Astrocyte of the spinal cord (primary cell): ENCODE measurements at regions not wholly inside any gene's neighbourhood (a gene's known extent, or its start where the extent isn't known, plus 50 kb on each side); places are given as distances from the start of the nearest gene placed in this dataset.
"Not testable (repeated sequence)": the region's sequence is repeated elsewhere in the genome, so short reads cannot be mapped to it uniquely, and the experiment has no call there.

Experiments
- DNase-seq: peaks from one replicate; pipeline ENCODE4 v3.0.0; 2011; ENCODE audit warnings: low read depth, low spot score
- H3K4me3 ChIP-seq: 2 replicates; pipeline ENCODE4 v1.5.1; 2011; ENCODE audit warnings: low read depth, mild to moderate bottlenecking, low read length, moderate library complexity
- CTCF ChIP-seq: IDR thresholded peaks from 2 replicates; pipeline ENCODE4 v1.5.1; 2012; ENCODE audit warnings: low read depth, mild to moderate bottlenecking, low read length, inconsistent platforms
- in situ Hi-C: cut with HindIII; loops from 2 replicates; pipeline ENCODE4 v1.10.0; 2017; ENCODE audit warnings: low sequenced_read_pairs

- DNase-seq, result no peak
- in situ Hi-C loops, result no loop called here
- no peak for TF ChIP-seq CTCF
- H3K4me3 ChIP-seq, result no peak overlapping the region
Measured at GRCh38 chrX:35392232-35392631, 405.9 kb upstream of the MAGEB16 start.

- DNase-seq, result no peak
- no peak overlapping the region for H3K4me3 ChIP-seq
- in situ Hi-C loops, result no loop called here
- no peak for TF ChIP-seq CTCF
Measured at GRCh38 chrX:35406386-35406785, 391.8 kb upstream of the MAGEB16 start.

GRCh38 chrX:35416782-35417181 is 381.4 kb upstream of the MAGEB16 start:
- H3K4me3 ChIP-seq, result no peak overlapping the region
- in situ Hi-C loops, result no loop called here
- DNase-seq, result no peak
- no peak for TF ChIP-seq CTCF

GRCh38 chrX:35432056-35432455 is 366.1 kb upstream of the MAGEB16 start:
- DNase-seq, result no peak
- no peak for TF ChIP-seq CTCF
- in situ Hi-C loops, result no loop called here
- H3K4me3 ChIP-seq, result no peak overlapping the region

GRCh38 chrX:35439034-35439660 is 359.0 kb upstream of the MAGEB16 start:
- DNase-seq, result no peak
- TF ChIP-seq CTCF, result no peak
- no peak overlapping the region for H3K4me3 ChIP-seq
- in situ Hi-C loops, result no loop called here

- no peak overlapping the region for H3K4me3 ChIP-seq
- no peak for TF ChIP-seq CTCF
- in situ Hi-C loops, result no loop called here
- DNase-seq, result no peak
Measured at GRCh38 chrX:35439692-35440091, 358.4 kb upstream of the MAGEB16 start.

- in situ Hi-C loops, result no loop called here
- no peak for DNase-seq
- TF ChIP-seq CTCF, result no peak
- H3K4me3 ChIP-seq, result no peak overlapping the region
Measured at GRCh38 chrX:35442421-35442820, 355.7 kb upstream of the MAGEB16 start.

GRCh38 chrX:35443091-35443582 is 355.0 kb upstream of the MAGEB16 start:
- DNase-seq, in situ Hi-C loops, H3K4me3 ChIP-seq: not testable (repeated sequence)
